HG03025 (cell line): ENCODE measurements at regions not wholly inside any gene's neighbourhood (a gene's known extent, or its start where the extent isn't known, plus 50 kb on each side); places are given as distances from the start of the nearest gene placed in this dataset.
A peak's percentile ranks its signal among the peaks of the same experiment; 100 is the strongest.
"Not testable (repeated sequence)": the region's sequence is repeated elsewhere in the genome, so short reads cannot be mapped to it uniquely, and the experiment has no call there.

Experiments
- ATAC-seq: cut with Tn5 transposase; IDR thresholded peaks from one replicate; pipeline ENCODE4 v1.9.1; 2021; ENCODE audit warnings: mild to moderate bottlenecking, moderate library complexity; ENCODE audit not compliant: unreplicated experiment, low FRiP score

- no peak for ATAC-seq
These were observed 127.3 kb downstream of the ATP23 start for GRCh38 chr12:58068706-58069105.

- no peak for ATAC-seq
These were observed 128.0 kb downstream of the ATP23 start for GRCh38 chr12:58069268-58069963.

- no peak for ATAC-seq
These were observed 130.6 kb downstream of the ATP23 start for GRCh38 chr12:58071994-58072393.

- no peak for ATAC-seq
These were observed 132.9 kb downstream of the ATP23 start for GRCh38 chr12:58074259-58074658.

GRCh38 chr12:58079806-58080205, 138.4 kb downstream of the ATP23 start:
- ATAC-seq = no peak

- no peak for ATAC-seq
These were observed 140.1 kb downstream of the ATP23 start for GRCh38 chr12:58081488-58081887.

- no peak for ATAC-seq
These were observed 141.6 kb downstream of the ATP23 start for GRCh38 chr12:58082996-58083395.

- ATAC-seq = no peak
These were observed 144.6 kb downstream of the ATP23 start for GRCh38 chr12:58086006-58086405.

GRCh38 chr12:58086930-58087329, 145.6 kb downstream of the ATP23 start:
- ATAC-seq = no peak

- ATAC-seq = no peak
These were observed 146.2 kb downstream of the ATP23 start for GRCh38 chr12:58087423-58088127.

GRCh38 chr12:58089588-58089987, 148.2 kb downstream of the ATP23 start:
- ATAC-seq = no peak

- no peak for ATAC-seq
These were observed 149.3 kb downstream of the ATP23 start for GRCh38 chr12:58090685-58091084.

GRCh38 chr12:58095002-58095401, 153.6 kb downstream of the ATP23 start:
- ATAC-seq = peak; percentile 62

GRCh38 chr12:58097741-58098140, 156.4 kb downstream of the ATP23 start:
- ATAC-seq = no peak

- no peak for ATAC-seq
These were observed 158.1 kb downstream of the ATP23 start for GRCh38 chr12:58099476-58099875.

GRCh38 chr12:58104351-58104755, 163.0 kb downstream of the ATP23 start:
- ATAC-seq = no peak

- ATAC-seq = no peak
These were observed 164.1 kb downstream of the ATP23 start for GRCh38 chr12:58105225-58106119.

GRCh38 chr12:58106195-58106594, 164.8 kb downstream of the ATP23 start:
- ATAC-seq = no peak

- ATAC-seq = no peak
These were observed 175.8 kb downstream of the ATP23 start for GRCh38 chr12:58117201-58117600.

- no peak for ATAC-seq
These were observed 176.3 kb downstream of the ATP23 start for GRCh38 chr12:58117667-58118066.

GRCh38 chr12:58125761-58126160, 184.4 kb downstream of the ATP23 start:
- not testable (repeated sequence) for ATAC-seq
